ENCODE measurements at regions not wholly inside any gene's neighbourhood (a gene's known extent, or its start where the extent isn't known, plus 50 kb on each side); places are given as distances from the start of the nearest gene placed in this dataset.
"Not testable (repeated sequence)": the region's sequence is repeated elsewhere in the genome, so short reads cannot be mapped to it uniquely, and the experiment has no call there.

- no peak for DNase-seq
These were observed 153.2 kb downstream of the C12orf75 start for GRCh38 chr12:105483691-105484090.

GRCh38 chr12:105485321-105485910 lies 154.9 kb downstream of the C12orf75 start:
- no peak for DNase-seq

GRCh38 chr12:105485921-105486320 lies 155.4 kb downstream of the C12orf75 start:
- DNase-seq, result no peak

DNA sequence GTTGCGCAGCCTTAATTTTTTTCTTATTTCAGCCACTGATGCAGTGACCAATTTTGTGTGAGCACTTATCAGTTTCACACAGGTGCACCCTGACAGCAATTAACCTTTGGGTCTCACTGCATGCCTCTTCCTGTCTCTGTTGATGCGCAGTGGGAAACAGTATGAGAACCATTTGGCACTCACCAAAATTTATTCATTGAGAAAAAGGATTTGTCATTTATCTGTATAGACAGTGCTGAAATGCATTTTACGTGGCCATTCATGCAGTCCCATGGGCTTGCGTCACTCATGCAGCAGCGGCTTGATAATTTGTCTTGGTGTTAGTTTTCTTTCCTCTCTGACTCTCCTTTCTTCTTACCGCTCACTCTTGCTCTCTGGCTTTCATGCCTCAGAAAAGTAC lies 157.5 kb downstream of the C12orf75 start:
- DNase-seq, result no peak

DNA sequence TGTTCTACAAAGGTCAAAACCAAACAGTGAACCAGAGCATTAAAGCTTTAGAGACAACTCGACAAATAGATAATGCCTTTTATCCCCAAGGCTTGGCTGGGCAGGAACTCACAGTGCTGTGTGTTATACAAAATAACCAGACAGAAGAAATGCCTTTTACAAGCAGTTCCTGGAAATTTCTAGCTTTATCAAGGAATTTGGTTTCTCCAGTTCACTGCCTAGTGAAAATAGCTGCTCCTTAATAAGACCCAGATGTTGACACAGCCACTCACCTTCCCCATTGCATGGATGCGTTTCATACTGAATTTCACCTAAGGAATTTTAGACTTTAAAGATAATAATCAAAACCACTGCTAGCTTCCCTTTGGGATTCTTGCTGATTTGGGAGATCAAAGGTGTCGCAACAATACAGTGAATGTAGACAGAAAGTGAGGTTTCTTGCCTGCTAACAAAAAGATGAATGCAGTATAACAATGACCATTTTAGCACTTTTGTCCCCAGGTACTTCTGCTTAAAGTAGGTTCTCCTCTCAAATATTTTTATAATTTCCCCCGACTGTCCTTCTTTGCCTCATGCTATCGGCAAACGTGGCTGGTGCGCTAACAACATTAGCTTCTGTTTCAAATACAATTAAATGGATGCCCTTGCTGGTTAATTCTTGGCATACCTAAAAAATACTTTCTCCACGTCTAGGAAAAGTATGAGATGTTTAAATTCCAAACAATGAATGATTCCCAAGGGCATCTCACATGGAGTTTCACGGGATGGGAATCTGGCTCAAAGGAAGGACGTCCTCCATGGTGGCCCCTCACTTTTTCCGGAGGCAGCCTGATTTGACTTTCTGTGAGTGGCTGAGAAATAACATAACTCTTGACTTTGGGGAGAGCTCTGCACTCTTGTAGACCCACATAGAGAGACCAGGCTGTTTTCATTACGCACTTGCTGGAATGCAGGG lies 162.4 kb downstream of the C12orf75 start:
- no peak for DNase-seq

DNA sequence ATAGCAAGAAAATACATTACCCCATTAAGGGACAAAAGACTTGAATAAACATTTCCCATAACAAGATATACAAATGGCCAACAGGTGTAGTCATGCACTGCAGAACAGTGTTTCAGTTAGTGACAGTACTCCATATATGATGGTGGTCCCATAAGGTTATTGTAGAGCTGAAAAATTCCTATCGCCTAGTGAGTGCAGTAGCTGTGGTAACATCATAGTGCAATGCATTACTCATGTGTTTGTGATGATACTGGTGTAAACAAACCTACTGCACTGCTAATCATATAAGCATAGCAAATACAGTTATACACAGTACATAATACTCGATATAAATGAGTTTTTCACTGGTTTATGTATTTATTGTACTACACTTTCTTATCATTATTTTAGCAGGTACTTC lies 168.7 kb downstream of the C12orf75 start:
- no peak for DNase-seq

DNA sequence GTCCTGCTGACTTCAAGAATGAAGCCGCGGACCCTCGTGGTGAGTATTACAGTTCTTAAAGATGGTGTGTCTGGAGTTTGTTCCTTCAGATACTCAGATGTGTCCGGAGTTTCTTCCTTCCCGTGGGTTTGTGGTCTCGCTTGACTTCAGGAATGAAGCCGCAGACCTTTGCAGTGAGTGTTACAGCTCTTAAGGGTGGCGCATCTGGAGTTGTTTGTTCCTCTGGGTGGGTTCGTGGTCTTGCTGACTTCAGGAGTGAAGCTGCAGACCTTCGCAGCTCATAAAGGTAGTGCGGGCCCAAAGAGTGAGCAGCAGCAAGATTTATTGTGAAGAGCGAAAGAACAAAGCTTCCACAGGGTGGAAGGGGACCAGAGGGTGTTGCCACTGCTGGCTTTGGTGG lies 170.2 kb downstream of the C12orf75 start:
- not testable (repeated sequence) for DNase-seq

GRCh38 chr12:105502426-105502930 lies 172.0 kb downstream of the C12orf75 start:
- DNase-seq, result no peak

- no peak for DNase-seq
These were observed 173.1 kb downstream of the C12orf75 start for GRCh38 chr12:105503619-105504018.

GRCh38 chr12:105504286-105504685 lies 173.8 kb downstream of the C12orf75 start:
- DNase-seq, result no peak

DNA sequence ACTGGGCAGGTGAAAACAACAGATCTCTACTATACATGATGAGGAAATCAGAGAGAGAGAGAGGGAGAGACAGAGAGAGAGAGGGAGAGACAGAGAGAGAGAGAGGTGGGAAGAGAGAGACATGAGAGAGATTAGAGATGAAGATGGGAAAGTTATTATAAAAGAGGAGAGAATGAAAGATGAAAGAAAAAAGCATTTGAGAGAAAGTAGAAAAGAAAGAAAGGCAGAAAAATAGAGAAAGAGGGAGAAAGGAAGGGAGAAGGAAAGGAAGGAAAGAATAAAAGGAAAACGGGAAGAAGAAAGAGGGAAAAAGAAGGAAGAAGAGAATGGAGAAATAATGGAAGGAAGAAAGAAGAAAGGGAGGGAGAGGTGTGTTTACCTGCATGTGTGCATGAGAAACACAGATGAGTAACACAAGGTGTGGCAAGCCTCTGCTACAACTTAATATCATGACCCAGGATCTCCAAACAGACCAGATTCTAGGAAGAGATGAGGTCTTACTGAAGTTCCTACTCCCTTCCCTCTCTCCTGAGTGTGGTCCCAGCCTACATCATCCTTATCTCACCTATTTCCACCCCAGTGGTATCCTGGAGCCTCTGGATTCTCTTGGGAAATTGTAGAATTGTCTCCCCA lies 176.3 kb downstream of the C12orf75 start:
- DNase-seq, result no peak

GRCh38 chr12:105507311-105508038 lies 177.0 kb downstream of the C12orf75 start:
- no peak for DNase-seq

DNA sequence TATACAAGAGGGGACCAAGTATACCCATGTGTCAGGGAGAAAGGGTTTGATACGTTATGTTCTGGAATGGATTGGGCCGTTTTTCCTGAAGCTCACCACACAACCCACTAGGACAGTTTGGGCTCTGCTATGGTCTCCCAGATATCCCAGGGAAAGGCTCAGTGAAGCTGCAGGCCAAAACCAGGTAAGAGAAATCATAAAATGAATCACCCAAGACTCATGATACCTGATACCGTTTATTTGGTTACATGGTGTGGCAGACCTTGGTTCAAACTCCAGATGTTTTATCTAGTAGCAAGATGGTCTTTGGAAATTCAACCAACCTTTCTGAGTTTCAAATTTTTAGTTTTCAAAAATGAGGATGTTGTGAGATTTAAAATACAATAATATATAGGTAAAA lies 177.6 kb downstream of the C12orf75 start:
- DNase-seq, result no peak

DNA sequence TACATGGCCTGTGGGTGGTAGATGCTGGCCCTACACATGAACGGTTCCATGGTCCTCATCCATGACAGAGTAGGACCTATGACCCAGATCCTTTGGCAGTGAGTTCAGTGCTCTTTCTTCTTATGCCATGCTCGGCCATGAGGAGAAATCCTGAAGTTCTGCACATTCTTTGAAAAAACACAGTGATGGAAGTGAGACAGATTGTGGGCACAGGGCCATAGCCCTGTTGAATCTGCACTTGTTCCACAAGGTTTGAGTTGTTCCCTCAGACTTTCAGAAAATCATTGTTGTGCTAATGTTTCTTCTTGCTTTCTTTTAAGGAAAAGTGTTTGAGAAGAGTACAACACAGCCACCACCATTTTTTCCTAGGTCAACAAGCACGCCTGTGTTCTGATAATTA lies 180.0 kb downstream of the C12orf75 start:
- no peak for DNase-seq

DNA sequence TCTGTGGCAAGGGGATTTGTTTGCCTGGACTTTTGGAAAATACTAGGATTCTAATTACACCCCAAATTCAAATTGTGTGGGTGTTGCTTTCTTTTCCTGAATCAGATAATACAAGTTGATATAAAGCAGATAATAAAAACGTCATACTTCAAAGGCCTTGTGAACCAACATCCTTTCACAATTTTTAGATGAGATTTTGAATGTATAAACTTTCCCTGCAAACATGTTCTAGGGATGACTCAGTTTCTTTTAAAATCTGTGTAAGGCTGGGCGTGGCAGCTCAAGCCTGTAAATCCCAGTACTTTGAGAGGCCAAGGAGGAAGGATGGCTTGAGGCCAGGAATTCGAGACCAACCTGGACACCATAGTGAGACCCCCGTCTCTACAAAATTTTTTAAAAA lies 182.4 kb downstream of the C12orf75 start:
- not testable (repeated sequence) for DNase-seq

DNA sequence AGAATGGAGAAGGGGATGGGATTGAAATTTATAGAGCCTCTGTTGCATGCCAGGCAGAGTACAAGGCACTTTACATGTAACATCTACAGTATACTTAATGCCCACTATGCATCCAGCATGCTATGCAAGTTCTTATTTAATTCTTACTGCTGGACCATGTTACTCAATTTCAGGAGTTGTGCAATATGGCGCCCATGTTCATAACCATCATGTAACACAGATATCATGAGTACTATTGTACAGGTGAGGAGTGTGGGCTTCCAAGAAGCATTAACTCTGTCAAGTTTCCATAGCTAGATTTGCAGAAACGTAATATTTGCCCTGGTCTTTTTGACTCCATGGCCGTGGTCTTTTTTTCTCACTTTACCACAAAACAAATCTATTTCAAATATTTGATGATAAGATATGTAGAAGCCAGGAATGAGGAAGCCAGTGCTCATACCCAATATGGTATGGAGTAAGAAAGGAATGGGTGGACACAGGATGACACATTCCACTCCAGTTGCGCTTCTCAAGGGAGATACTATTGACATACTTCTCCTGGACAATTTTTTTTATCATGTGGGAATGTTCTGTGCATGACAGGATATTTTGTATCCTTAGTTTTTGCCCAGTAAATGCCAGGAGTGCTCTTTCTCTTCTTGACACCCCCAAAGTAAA lies 191.8 kb downstream of the C12orf75 start:
- DNase-seq, result no peak

DNA sequence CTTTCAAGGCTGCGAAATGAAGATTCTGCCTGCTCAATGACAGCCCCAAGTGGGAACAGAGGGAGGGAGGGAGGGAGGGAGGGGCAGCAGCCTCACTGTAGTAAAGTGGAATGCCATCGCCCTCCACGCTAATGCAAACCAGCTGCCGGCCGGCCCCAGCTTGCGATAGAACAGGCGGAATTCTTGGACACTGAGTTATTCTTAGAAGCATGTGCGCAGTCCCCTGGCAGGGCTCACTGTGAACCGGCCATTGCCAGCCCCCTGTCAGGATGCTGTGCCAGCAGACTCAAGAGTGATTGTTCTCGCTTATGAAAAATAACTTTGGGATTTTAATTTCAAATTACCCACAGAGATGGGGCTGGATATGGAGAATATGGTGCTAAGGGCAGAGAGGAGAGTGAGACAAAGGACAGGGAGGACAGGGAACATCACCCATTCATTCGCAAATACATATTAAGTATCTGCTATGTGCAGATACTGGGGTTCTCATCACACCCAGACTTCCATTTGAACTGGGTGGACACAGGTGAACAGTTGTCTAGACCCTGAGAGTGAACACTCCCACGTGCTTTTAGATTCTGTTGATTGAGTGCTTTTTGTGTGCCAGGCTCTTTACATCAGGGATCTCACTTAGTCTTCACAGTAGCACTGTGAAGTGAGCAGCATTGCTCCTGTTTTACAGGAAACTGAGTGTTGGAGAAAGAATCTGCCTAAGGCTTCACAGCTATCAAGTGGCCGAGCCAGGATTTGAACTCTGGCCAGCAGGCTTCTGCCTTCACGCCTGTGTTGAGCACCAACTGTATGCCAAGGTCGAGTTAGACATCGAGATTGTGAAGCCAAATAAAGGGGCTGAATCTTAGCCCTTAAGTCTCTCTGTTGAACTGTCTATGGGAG lies 192.9 kb downstream of the C12orf75 start:
- no peak for DNase-seq

GRCh38 chr12:105524961-105525360 lies 194.5 kb downstream of the C12orf75 start:
- no peak for DNase-seq

GRCh38 chr12:105534068-105534467 lies 203.6 kb downstream of the C12orf75 start:
- DNase-seq, result no peak

DNA sequence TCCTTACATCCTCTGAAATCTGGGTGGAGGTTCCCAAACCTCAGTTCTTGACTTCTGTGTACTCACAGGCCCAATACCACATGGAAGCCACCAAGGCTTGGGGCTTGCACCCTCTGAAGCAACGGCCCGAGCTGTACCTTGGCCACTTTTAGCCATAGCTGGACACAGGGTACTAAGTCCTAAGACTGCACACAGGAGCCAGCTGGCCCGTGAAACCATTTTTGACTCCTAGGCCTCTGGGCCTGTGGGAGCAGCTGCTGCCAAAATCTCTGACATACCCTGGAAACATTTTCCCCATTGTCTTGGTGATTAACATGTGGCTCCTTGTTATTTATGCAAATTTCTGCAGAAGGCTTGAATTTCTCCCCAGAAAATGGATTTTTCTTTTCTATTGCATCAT lies 204.5 kb downstream of the C12orf75 start:
- not testable (repeated sequence) for DNase-seq

GRCh38 chr12:105538880-105539279 lies 208.4 kb downstream of the C12orf75 start:
- DNase-seq, result no peak

Measured in activated CD4-positive, alpha-beta T cell treated with anti-CD3 and anti-CD28 coated beads for 48 hours (primary cell).